ENCODE measurements at regions not wholly inside any gene's neighbourhood (a gene's known extent, or its start where the extent isn't known, plus 50 kb on each side); places are given as distances from the start of the nearest gene placed in this dataset.

DNA sequence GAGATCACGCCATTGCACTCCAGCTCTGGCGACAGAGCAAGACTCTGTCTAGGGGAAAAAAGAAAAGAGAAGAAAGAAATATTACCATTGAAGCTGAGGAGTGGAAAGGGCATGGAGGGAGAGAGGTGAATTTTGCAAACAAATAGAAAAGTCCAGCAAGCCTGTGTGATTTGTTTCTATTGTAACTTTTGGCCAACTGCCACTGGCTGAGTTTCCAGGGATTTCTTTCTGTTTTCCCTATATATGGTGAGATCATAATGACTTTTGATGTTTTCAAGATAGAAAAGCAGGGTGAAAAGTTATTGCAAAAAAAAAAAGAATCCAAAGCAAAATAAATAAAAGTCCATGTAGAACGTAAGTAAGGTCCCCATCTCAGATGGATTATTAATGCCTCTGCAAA lies 184.2 kb upstream of the RALGAPA2 start:
- TF ChIP-seq, protein P1, sequence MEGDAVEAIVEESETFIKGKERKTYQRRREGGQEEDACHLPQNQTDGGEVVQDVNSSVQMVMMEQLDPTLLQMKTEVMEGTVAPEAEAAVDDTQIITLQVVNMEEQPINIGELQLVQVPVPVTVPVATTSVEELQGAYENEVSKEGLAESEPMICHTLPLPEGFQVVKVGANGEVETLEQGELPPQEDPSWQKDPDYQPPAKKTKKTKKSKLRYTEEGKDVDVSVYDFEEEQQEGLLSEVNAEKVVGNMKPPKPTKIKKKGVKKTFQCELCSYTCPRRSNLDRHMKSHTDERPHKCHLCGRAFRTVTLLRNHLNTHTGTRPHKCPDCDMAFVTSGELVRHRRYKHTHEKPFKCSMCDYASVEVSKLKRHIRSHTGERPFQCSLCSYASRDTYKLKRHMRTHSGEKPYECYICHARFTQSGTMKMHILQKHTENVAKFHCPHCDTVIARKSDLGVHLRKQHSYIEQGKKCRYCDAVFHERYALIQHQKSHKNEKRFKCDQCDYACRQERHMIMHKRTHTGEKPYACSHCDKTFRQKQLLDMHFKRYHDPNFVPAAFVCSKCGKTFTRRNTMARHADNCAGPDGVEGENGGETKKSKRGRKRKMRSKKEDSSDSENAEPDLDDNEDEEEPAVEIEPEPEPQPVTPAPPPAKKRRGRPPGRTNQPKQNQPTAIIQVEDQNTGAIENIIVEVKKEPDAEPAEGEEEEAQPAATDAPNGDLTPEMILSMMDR (conservative IDR thresholded peaks at IDR 0.05), result no peak
- Mint-ChIP-seq H3K9me3 (peaks cover under 1% of the 10 kb centered on the region), H3K4me1 (ENCODE audit: unreplicated experiment) (peaks cover 13% of the 10 kb centered on the region), H3K36me3 (no peaks in the 10 kb centered on the region), H3K4me3 (no peak overlapping the region), H3K27ac (no peak overlapping the region), H3K27me3 (peaks cover 13% of the 10 kb centered on the region)
- no peak for DNase-seq (ENCODE audit: extremely low spot score, unreplicated experiment)

DNA sequence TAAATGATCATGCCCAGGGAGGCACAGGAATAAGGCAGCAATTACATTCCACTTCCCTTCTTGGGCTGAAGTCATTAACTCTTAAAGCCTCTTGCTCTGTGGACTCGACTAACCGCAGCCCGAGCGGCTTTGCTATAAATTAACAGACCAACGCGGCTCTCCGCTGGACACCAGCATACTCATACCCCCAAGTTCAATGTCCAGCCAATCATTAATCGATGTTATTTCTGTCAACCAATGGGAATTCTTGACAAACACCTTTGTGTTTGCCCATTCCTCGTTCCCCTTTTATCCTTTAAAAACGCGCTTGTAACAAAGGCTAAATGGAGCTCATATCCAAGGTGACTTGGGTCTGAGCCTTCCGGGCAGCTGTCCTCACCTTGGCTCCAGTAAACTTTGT lies 183.1 kb upstream of the RALGAPA2 start:
- Mint-ChIP-seq H3K27me3 (peaks cover 13% of the 10 kb centered on the region), H3K4me1 (ENCODE audit: unreplicated experiment) (peaks cover 13% of the 10 kb centered on the region), H3K27ac (no peak overlapping the region), H3K4me3 (no peak overlapping the region), H3K36me3 (no peaks in the 10 kb centered on the region), H3K9me3 (no peaks in the 10 kb centered on the region)
- DNase-seq (ENCODE audit: extremely low spot score, unreplicated experiment), result no peak
- TF ChIP-seq, protein P1 (conservative IDR thresholded peaks at IDR 0.05), result no peak

DNA sequence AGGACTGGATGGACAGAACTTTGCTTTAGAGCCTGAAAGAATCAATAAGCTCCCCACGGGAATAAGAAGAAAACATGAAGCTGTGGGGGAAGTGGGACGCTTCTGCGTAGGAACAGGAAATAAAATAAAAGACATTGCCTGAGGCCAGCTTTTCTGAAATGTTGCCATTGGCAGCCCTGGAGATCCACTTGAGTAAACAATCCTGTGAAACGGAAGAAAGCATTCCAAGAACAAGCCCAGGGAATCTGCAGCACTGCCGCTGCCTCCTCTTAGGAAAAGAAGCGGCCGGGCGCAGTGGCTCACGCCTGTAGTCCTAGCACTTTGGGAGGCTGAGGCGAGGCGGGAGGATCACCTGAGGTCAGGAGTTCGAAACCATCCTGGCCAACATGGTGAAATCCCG lies 182.3 kb upstream of the RALGAPA2 start:
- Mint-ChIP-seq H3K27ac (no peak overlapping the region), H3K4me3 (no peak overlapping the region), H3K4me1 (ENCODE audit: unreplicated experiment) (peaks cover 13% of the 10 kb centered on the region), H3K27me3 (peaks cover 13% of the 10 kb centered on the region), H3K9me3 (no peaks in the 10 kb centered on the region), H3K36me3 (no peaks in the 10 kb centered on the region)
- no peak for DNase-seq (ENCODE audit: extremely low spot score, unreplicated experiment)
- TF ChIP-seq, protein P1 (conservative IDR thresholded peaks at IDR 0.05), result no peak

DNA sequence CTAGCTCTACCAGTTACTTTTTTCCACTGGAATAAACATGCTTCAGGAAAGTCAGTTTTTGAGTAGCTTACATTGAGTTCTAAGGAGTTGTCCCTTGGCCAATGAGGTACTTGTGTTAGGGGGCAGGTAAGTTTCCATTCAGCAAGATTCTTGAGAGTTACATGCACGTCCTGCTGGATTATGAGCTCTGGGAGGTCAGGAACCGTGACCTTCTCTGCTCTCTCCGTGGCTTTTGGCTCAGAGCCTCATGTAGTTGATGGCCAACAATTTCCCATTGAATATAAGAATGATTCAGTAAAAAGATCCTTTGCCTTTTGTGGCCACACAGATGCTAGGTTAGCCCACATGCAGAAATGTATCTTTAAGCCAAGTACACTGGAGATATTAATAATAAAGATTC lies 181.8 kb upstream of the RALGAPA2 start:
- Mint-ChIP-seq H3K27me3 (peaks cover 13% of the 10 kb centered on the region), H3K4me3 (no peak overlapping the region), H3K4me1 (ENCODE audit: unreplicated experiment) (peaks cover 13% of the 10 kb centered on the region), H3K9me3 (no peaks in the 10 kb centered on the region), H3K27ac (no peak overlapping the region), H3K36me3 (no peaks in the 10 kb centered on the region)
- TF ChIP-seq, protein P1 (conservative IDR thresholded peaks at IDR 0.05), result no peak
- DNase-seq (ENCODE audit: extremely low spot score, unreplicated experiment), result no peak

DNA sequence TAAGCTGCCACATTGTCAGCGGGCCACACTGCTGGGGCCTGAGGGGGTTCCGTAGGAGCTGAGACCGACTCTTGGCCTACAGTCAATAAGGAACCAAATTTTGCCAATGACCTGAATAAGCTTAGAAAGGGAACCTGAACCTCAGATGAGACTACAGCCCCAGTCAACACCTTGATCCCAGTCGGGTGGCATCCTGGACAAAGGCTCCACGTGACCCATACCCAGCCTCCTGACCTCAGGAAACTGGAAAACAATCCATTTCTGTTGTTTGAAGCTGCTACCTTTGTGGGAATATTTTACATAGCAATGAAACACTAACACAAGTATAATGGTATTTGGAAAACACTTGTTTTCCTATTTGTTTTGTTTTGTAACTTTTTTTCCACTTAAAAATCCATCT lies 179.9 kb upstream of the RALGAPA2 start:
- H3K36me3 Mint-ChIP-seq, result no peaks in the 10 kb centered on the region
- DNase-seq (ENCODE audit: extremely low spot score, unreplicated experiment), result no peak
- TF ChIP-seq, protein P1 (conservative IDR thresholded peaks at IDR 0.05), result no peak
- H3K9me3 Mint-ChIP-seq, result no peaks in the 10 kb centered on the region
- no peak overlapping the region for H3K4me3 Mint-ChIP-seq
- H3K27ac Mint-ChIP-seq, result no peak overlapping the region
- H3K27me3 Mint-ChIP-seq, result peaks cover 24% of the 10 kb centered on the region
- H3K4me1 Mint-ChIP-seq (ENCODE audit: unreplicated experiment), result peaks cover 13% of the 10 kb centered on the region

DNA sequence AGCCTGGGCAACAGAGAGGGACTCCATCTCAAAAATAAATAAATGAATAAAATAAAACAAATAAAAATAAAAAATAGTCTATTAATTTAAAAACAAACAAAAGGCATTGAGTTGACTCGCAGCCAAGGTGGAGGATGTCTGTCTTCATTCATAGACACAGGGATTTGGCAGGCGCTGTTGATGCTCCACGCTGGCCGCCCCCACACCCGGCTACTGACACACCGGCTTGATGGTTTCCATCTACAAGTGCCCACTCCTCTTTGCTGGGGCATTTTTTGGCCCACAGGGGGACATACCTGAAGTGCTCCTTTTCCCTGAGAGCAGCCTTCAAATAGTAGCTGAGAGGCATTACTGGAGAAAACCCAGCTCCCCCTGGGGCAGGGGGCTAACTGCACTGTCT lies 178.3 kb upstream of the RALGAPA2 start:
- Mint-ChIP-seq H3K9me3 (no peaks in the 10 kb centered on the region), H3K36me3 (no peaks in the 10 kb centered on the region), H3K4me1 (ENCODE audit: unreplicated experiment) (peaks cover 10% of the 10 kb centered on the region), H3K27ac (no peak overlapping the region), H3K4me3 (no peak overlapping the region), H3K27me3 (peaks cover 28% of the 10 kb centered on the region)
- TF ChIP-seq, protein P1 (conservative IDR thresholded peaks at IDR 0.05), result no peak
- no peak for DNase-seq (ENCODE audit: extremely low spot score, unreplicated experiment)
